ENCODE measurements at regions not wholly inside any gene's neighbourhood (a gene's known extent, or its start where the extent isn't known, plus 50 kb on each side); places are given as distances from the start of the nearest gene placed in this dataset.

DNA sequence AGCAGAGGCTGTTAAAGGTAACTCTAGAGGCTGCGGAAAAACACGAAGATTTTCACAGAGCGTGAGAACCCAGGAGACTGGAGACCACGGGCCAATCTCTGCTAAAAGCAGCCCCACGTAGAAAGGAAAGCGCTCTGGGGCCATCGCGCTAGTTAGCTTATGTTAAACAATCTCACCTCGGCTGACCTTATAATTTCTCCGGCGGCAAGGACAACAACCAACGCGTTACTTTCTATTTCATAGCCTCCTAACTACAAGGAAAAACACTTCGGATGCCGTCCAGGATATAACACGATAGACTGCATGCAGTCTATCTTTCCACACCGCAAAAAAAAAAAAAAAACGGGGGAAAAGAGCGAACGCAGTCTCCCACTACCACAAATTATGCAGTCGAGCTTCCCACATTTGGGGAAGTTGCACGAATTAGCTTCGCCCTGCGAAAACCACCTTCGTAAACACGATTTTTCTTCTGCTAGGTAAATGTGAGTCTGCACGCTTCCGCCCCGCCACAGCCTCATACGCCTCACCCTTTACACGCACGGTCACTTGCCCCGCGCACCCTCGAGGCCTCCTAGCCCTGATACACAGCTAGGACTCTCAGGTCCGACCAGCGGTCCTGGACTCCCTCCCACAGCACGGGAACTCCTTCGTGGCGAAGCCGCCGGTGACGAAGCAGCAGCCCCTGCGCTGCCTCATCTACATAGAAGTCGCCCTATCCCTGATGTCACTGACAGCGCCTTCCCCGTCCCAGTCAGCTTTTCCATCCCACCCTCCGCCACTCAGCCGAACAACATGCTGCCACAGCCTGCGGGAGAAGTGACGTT is 87.8 kb downstream of the PRKAB2 start:
- H3K4me2 ChIP-seq (ENCODE audit: insufficient read depth, low read length), result peak overlapping the region; percentile 70
- H3K9ac ChIP-seq (replicated peaks; ENCODE audit: extremely low read depth, insufficient read depth, low read length), result peak overlapping the region; percentile 78
- H2AFZ ChIP-seq (ENCODE audit: low read depth, low read length), result peak overlapping the region; percentile 42
- no peaks in the 10 kb centered on the region for H3K9me1 ChIP-seq (replicated peaks; ENCODE audit: control insufficient read depth, extremely low read depth, insufficient read depth, low read length)
- dilution Hi-C loops (cut with MboI; ENCODE audit: extremely low pct_ligation_motif_present, low sequenced_read_pairs) (no loop called here), intact Hi-C loops (cut with micrococcal nuclease) (loop anchor here (2.0 to 5.0 kb wide), 2 partner anchors 88 to 158 kb away; partner anchors contain the start of genes CHD1L and PRKAB2)
- BruUV-seq (replicated peaks), result TSS peak; percentile 100
- no peaks in the 10 kb centered on the region for H3K79me2 ChIP-seq (ENCODE audit: control insufficient read depth, insufficient read depth, low read length)
- H3K4me3 ChIP-seq (replicated peaks in 1 of 3; ENCODE audit: insufficient read depth in 1 of 3, low read depth in 1 of 3, low read length in 3 of 3), result peak overlapping the region; percentile 30 to 57 (median 45)
- H4K20me1 ChIP-seq (replicated peaks; ENCODE audit: control insufficient read depth, extremely low read depth, insufficient read depth, low read length), result no peaks in the 10 kb centered on the region
- no peaks in the 10 kb centered on the region for H3K9me3 ChIP-seq (replicated peaks; ENCODE audit: control insufficient read depth, insufficient read depth, low read length)
- peak overlapping the region; percentile 32 for H3K27ac ChIP-seq (ENCODE audit: insufficient read depth, low read depth, low read length)
- H3K4me1 ChIP-seq (ENCODE audit: control insufficient read depth, extremely low read depth, insufficient read depth, low read length), result no peaks in the 10 kb centered on the region
- TF ChIP-seq, protein P1, sequence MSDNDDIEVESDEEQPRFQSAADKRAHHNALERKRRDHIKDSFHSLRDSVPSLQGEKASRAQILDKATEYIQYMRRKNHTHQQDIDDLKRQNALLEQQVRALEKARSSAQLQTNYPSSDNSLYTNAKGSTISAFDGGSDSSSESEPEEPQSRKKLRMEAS (IDR thresholded peaks at IDR 0.05; ENCODE audit: insufficient read depth, insufficient read length), result no peak
- TF ChIP-seq GATA2 (IDR thresholded peaks at IDR 0.05; ENCODE audit: insufficient read depth, insufficient read length, low read depth, low read length) (no peak), POLR2AphosphoS5 (IDR thresholded peaks at IDR 0.05; ENCODE audit: insufficient read depth, low read depth, low read length) (peak; percentile 100), JUN (IDR thresholded peaks at IDR 0.05; ENCODE audit: borderline replicate concordance, insufficient read depth, insufficient read length, low read depth) (peak; percentile 47), FOS (IDR thresholded peaks at IDR 0.05; ENCODE audit: borderline replicate concordance, insufficient read depth, low read length) (no peak), MYC (IDR thresholded peaks at IDR 0.05; ENCODE audit: low read depth, low read length) (no peak), EZH2 (IDR thresholded peaks at IDR 0.05; ENCODE audit: borderline replicate concordance, low read depth, low read length, severe bottlenecking) (peak; percentile 35), POLR2A (IDR thresholded peaks at IDR 0.05; ENCODE audit: low read depth, low read length) (peak; percentile 100)
- TF ChIP-seq, protein P2, sequence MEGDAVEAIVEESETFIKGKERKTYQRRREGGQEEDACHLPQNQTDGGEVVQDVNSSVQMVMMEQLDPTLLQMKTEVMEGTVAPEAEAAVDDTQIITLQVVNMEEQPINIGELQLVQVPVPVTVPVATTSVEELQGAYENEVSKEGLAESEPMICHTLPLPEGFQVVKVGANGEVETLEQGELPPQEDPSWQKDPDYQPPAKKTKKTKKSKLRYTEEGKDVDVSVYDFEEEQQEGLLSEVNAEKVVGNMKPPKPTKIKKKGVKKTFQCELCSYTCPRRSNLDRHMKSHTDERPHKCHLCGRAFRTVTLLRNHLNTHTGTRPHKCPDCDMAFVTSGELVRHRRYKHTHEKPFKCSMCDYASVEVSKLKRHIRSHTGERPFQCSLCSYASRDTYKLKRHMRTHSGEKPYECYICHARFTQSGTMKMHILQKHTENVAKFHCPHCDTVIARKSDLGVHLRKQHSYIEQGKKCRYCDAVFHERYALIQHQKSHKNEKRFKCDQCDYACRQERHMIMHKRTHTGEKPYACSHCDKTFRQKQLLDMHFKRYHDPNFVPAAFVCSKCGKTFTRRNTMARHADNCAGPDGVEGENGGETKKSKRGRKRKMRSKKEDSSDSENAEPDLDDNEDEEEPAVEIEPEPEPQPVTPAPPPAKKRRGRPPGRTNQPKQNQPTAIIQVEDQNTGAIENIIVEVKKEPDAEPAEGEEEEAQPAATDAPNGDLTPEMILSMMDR (IDR thresholded peaks at IDR 0.05; ENCODE audit: extremely low read depth in 1 of 2, insufficient read depth in 1 of 2, low read depth in 1 of 2, low read length in 2 of 2), result no peak
- no peaks in the 10 kb centered on the region for H3K36me3 ChIP-seq (ENCODE audit: control insufficient read depth in 2 of 2, extremely low read depth in 1 of 2, insufficient read depth in 2 of 2, low read length in 2 of 2)
- H3K27me3 ChIP-seq (ENCODE audit: control insufficient read depth in 2 of 2, insufficient read depth in 2 of 2, low read length in 2 of 2), result peaks cover 41 to 55% of the 10 kb centered on the region in 2 experiments
- peak; percentile 75 for DNase-seq (ENCODE audit: low read depth, low spot score)
- ChIA-PET POLR2A (interaction anchor here (0.6 to 1.3 kb wide), 8 partner anchors 9 to 1804 kb away, joined by 3 to 6 read pairs (median 4); partner anchors contain the start of gene PRKAB2), CTCF (interaction anchor here (0.9 kb wide), 1 partner anchor 89 kb away, joined by 4 read pairs; no protein-coding TSS in a partner anchor)
- FAIRE-seq, result peak; percentile 84
